ENCODE measurements at regions not wholly inside any gene's neighbourhood (a gene's known extent, or its start where the extent isn't known, plus 50 kb on each side); places are given as distances from the start of the nearest gene placed in this dataset.

DNA sequence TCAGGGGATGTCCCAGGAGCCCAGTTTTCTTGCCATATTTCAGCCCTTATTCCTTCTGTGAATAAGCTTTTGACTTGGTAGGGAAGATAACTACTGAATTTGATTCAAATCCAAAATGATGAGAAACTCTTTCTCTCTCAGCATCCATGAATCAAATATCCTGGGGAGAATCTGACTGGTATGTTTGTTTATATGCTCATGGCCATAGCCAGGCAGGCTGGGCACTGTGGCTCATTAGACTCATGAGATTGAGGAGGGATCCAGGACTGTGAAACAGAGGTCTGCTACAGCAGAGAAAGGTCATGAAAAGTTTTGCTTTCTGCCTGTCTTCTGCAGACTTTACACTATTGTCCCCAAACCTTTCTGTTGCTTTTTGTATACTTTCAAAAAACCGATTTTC, 346.4 kb upstream of the ATP2B1 start:
- no peaks in the 10 kb centered on the region for H3K27me3 ChIP-seq (replicated peaks; ENCODE audit: control insufficient read depth, insufficient read depth, low read length)
- no peaks in the 10 kb centered on the region for H3K36me3 ChIP-seq (ENCODE audit: control insufficient read depth, insufficient read depth, low read length)
- TF ChIP-seq, protein P1, sequence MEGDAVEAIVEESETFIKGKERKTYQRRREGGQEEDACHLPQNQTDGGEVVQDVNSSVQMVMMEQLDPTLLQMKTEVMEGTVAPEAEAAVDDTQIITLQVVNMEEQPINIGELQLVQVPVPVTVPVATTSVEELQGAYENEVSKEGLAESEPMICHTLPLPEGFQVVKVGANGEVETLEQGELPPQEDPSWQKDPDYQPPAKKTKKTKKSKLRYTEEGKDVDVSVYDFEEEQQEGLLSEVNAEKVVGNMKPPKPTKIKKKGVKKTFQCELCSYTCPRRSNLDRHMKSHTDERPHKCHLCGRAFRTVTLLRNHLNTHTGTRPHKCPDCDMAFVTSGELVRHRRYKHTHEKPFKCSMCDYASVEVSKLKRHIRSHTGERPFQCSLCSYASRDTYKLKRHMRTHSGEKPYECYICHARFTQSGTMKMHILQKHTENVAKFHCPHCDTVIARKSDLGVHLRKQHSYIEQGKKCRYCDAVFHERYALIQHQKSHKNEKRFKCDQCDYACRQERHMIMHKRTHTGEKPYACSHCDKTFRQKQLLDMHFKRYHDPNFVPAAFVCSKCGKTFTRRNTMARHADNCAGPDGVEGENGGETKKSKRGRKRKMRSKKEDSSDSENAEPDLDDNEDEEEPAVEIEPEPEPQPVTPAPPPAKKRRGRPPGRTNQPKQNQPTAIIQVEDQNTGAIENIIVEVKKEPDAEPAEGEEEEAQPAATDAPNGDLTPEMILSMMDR (IDR thresholded peaks at IDR 0.05; ENCODE audit: insufficient read depth, low read length, poor library complexity, severe bottlenecking): no peak
- DNase-seq (ENCODE audit: extremely low read depth, insufficient read length): no peak
- no peak overlapping the region for H3K4me3 ChIP-seq (replicated peaks; ENCODE audit: low read depth, low read length)

- H3K4me3 ChIP-seq (replicated peaks; ENCODE audit: low read depth, low read length): no peak overlapping the region
- TF ChIP-seq, protein P1 (IDR thresholded peaks at IDR 0.05; ENCODE audit: insufficient read depth, low read length, poor library complexity, severe bottlenecking): no peak
- H3K27me3 ChIP-seq (replicated peaks; ENCODE audit: control insufficient read depth, insufficient read depth, low read length): no peaks in the 10 kb centered on the region
- DNase-seq (ENCODE audit: extremely low read depth, insufficient read length): no peak
- no peaks in the 10 kb centered on the region for H3K36me3 ChIP-seq (ENCODE audit: control insufficient read depth, insufficient read depth, low read length)
Observed at GRCh38 chr12:90048918-90049317, 340.3 kb upstream of the ATP2B1 start.

DNA sequence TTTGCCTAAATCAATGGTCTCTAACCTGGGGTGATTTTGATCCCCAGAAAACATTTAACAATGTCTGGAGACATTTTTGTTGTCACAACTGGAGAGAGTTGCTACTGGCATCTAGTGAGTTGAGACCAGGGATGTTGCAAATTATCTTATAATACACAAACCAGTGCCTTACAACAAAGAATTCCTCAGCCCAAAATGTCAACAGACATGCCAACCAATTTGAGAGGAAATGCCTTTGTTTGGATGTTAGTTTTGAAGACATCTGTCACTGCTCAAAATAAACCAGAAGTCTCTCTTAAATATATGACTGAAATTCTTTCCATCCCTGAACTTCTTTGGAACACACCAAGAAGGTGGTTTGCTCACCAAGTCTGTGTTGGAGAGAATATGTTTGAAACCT, 336.9 kb upstream of the ATP2B1 start:
- no peak for DNase-seq (ENCODE audit: extremely low read depth, insufficient read length)
- Histone ChIP-seq H3K36me3 (ENCODE audit: control insufficient read depth, insufficient read depth, low read length) (no peaks in the 10 kb centered on the region), H3K27me3 (replicated peaks; ENCODE audit: control insufficient read depth, insufficient read depth, low read length) (no peaks in the 10 kb centered on the region), H3K4me3 (replicated peaks; ENCODE audit: low read depth, low read length) (no peak overlapping the region)
- TF ChIP-seq, protein P1 (IDR thresholded peaks at IDR 0.05; ENCODE audit: insufficient read depth, low read length, poor library complexity, severe bottlenecking): no peak

DNA sequence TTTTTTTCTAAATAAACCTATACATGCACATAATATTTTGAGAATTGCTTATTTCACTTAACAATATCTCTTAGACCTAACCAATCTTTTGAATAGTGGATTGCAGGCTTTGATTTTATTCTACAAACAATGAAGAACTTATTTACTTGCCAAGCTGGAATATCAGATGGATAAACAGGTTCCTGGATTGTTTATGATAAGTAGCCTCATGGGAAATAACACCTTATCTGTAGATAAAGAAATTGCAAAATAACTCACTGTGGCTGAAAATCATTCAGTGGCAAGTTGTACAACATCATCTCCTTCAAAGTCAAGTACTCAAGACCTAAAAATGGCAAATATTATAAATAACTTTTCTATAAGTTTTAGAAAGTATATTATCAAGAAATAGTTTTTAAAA, 335.4 kb upstream of the ATP2B1 start:
- TF ChIP-seq, protein P1 (IDR thresholded peaks at IDR 0.05; ENCODE audit: insufficient read depth, low read length, poor library complexity, severe bottlenecking): no peak
- no peak for DNase-seq (ENCODE audit: extremely low read depth, insufficient read length)
- H3K27me3 ChIP-seq (replicated peaks; ENCODE audit: control insufficient read depth, insufficient read depth, low read length): no peaks in the 10 kb centered on the region
- H3K4me3 ChIP-seq (replicated peaks; ENCODE audit: low read depth, low read length): no peak overlapping the region
- H3K36me3 ChIP-seq (ENCODE audit: control insufficient read depth, insufficient read depth, low read length): no peaks in the 10 kb centered on the region

DNA sequence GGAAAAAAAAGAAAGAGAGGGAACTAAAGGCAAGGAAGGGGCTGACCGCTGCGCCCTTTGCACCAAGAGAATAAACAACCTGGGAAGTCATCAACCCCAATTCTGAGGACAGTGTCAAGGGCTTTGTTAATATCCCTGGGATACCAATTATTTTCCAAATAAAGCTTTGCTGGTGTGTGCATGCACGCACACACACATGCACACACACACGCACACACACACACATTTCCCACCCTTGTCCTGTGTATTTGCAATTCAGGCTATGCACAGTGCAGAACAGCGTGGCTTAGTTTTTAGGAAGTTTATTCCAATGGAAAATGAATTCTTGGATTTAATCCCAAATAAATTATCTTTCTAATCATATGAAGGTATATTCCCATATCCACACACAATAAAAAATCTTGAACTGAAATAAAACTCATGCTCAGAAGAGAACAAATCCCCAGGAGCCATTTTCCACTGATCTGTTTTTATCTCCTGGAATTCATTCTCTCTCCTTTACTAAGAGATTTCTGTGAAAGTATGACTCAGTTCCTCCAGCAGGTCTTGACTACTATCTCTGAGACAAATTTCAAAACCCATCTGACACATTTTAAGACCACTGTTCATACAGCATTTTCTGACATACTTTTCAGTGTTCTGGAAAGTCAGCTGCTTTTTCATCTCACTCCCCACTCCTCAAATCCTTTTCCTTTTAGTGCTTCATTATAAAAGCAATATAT, 334.4 kb upstream of the ATP2B1 start:
- no peak overlapping the region for H3K4me3 ChIP-seq (replicated peaks; ENCODE audit: low read depth, low read length)
- DNase-seq (ENCODE audit: extremely low read depth, insufficient read length): no peak
- TF ChIP-seq, protein P1 (IDR thresholded peaks at IDR 0.05; ENCODE audit: insufficient read depth, low read length, poor library complexity, severe bottlenecking): no peak
- no peaks in the 10 kb centered on the region for H3K36me3 ChIP-seq (ENCODE audit: control insufficient read depth, insufficient read depth, low read length)
- H3K27me3 ChIP-seq (replicated peaks; ENCODE audit: control insufficient read depth, insufficient read depth, low read length): no peaks in the 10 kb centered on the region

DNA sequence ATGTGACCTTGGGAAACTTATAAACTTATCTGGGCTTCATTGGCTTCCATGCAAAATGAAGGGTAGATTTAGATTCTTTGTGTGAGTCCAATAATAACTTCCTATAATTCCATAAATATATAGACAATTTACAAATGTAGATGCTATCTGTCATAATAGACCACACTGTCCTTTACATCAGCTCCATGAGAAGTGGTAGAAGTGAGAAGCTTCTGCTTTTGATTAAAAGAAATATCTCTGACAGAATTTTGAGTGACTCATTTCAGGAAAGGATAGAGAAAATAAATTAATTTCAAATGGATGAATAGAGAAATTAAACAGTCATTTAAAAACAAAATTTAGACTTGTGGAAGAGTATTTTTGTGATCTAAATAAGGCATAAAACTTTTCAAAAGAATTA, 329.7 kb upstream of the ATP2B1 start:
- TF ChIP-seq, protein P1 (IDR thresholded peaks at IDR 0.05; ENCODE audit: insufficient read depth, low read length, poor library complexity, severe bottlenecking): no peak
- DNase-seq (ENCODE audit: extremely low read depth, insufficient read length): no peak
- Histone ChIP-seq H3K27me3 (replicated peaks; ENCODE audit: control insufficient read depth, insufficient read depth, low read length) (no peaks in the 10 kb centered on the region), H3K4me3 (replicated peaks; ENCODE audit: low read depth, low read length) (no peak overlapping the region), H3K36me3 (ENCODE audit: control insufficient read depth, insufficient read depth, low read length) (no peaks in the 10 kb centered on the region)
